Stomach smooth muscle (tissue), 2 donors: ENCODE measurements at regions not wholly inside any gene's neighbourhood (a gene's known extent, or its start where the extent isn't known, plus 50 kb on each side); places are given as distances from the start of the nearest gene placed in this dataset.
A peak's percentile ranks its signal among the peaks of the same experiment; 100 is the strongest.
"Not testable (repeated sequence)": the region's sequence is repeated elsewhere in the genome, so short reads cannot be mapped to it uniquely, and the experiment has no call there.

ENCODE experiments used
- H3K27ac ChIP-seq: one replicate; pipeline ENCODE4 v1.7.0; 2013; ENCODE audit warnings: mild to moderate bottlenecking, low read length, inconsistent platforms
- H3K27me3 ChIP-seq, 2 donors: one replicate each; pipeline ENCODE4 v1.7.0; 2013; ENCODE audit warnings: low read length in 2 of 2; ENCODE audit not compliant: insufficient read depth in 2 of 2, control insufficient read depth in 1 of 2
- H3K36me3 ChIP-seq, 2 donors: one replicate each; pipeline ENCODE4 v1.7.0; 2013; ENCODE audit warnings: low read length in 2 of 2; ENCODE audit not compliant: control insufficient read depth in 2 of 2, insufficient read depth in 2 of 2
- H3K4me1 ChIP-seq: one replicate; pipeline ENCODE4 v1.7.0; 2013; ENCODE audit warnings: low read length; ENCODE audit not compliant: control insufficient read depth, insufficient read depth
- H3K4me3 ChIP-seq, 2 donors: one replicate each; pipeline ENCODE4 v1.7.0; 2013; ENCODE audit warnings: low read length in 2 of 2
- H3K9ac ChIP-seq, 2 donors: one replicate each; pipeline ENCODE4 v1.7.0; 2013; ENCODE audit warnings: low read length in 2 of 2, mild to moderate bottlenecking in 1 of 2
- H3K9me3 ChIP-seq, 2 donors: one replicate each; pipeline ENCODE4 v1.7.0; 2013; ENCODE audit warnings: low read length in 2 of 2; ENCODE audit not compliant: control insufficient read depth in 2 of 2
- donor health status: healthy.
- donor health status: Pancreatic carcinoma.

DNA sequence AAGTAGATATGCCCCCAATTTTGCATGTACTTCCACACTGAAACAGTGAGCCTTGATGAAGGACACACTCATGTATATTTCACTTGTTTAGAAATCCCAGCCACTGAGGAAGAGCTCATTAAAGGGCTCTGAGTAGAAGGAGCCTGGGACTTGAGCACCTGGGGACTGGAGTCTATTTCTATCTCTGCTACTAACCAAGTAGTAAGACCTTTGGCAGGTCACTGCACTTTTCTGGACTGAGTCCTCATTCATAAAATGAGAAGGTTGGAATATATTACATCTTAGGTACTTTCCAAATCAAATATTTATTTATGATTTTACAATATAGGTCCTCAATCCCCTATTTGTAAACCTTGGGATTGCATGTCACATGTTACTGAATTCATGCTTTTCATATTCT is 78.2 kb upstream of the C4orf54 start:
- Histone ChIP-seq H3K36me3 (no peaks in the 10 kb centered on the region), H3K4me1 (no peaks in the 10 kb centered on the region), H3K4me3 (no peak overlapping the region), H3K9me3 (no peaks in the 10 kb centered on the region), H3K27me3 (no peaks in the 10 kb centered on the region), H3K27ac (no peak overlapping the region), H3K9ac (no peak overlapping the region)

DNA sequence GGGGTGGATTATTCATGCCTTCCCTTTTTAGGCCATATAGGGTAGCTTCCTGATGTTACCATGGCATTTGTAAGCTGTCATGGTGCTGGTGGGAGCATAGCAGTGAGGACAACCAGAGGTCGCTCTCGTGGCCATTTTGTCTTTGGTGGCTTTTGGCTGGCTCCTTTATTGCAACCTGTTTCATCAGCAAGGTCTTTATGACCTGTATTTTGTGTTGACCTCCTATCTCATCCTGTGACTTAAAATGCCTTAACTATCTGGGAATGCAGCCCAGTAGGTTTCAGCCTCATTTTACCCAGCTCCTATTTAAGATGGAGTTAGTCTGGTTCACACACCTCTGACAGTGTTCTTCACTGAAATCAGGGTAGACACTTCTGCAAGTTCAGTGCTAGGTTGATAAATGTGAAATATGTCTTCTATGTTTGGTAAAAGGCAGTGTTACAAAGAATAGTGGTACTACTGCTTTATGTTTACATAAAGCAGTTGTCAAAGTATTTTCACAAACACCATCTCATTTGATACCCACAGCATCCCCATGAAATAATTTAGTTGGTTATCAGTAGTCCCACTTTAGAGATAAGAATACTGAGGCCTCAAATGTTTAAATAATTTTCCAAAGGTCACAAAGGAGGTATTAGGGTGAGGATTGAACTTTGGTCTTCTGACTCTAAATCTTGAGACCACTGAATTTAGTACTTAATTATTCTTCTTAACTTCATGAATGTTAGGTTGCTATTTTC is 77.1 kb upstream of the C4orf54 start:
- Histone ChIP-seq H3K36me3 (no peaks in the 10 kb centered on the region), H3K27ac (no peak overlapping the region), H3K4me1 (no peaks in the 10 kb centered on the region), H3K4me3 (no peak overlapping the region), H3K9ac (no peak overlapping the region), H3K27me3 (no peaks in the 10 kb centered on the region), H3K9me3 (no peaks in the 10 kb centered on the region)

DNA sequence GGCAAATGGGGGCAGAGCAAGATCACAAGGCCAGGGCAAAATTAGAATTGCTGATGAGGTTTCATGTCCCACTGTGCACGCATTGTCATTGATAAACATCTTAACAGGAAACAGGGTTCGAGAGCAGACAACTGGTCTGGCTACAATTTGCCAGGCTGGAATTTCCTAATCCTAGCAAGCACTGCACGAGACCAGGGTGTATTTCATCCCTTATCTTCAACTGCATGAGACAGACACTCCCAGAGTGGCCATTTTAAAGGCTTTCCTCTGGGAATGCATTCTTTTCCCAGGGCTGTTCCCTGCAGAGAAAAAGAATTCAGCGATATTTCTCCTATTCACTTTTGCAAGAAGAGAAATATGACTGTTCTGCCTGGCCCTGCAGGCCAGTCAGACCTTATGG is 75.8 kb upstream of the C4orf54 start:
- H3K27me3 ChIP-seq, H3K4me3 ChIP-seq, H3K27ac ChIP-seq, H3K9ac ChIP-seq, H3K4me1 ChIP-seq, H3K36me3 ChIP-seq, H3K9me3 ChIP-seq: not testable (repeated sequence)

DNA sequence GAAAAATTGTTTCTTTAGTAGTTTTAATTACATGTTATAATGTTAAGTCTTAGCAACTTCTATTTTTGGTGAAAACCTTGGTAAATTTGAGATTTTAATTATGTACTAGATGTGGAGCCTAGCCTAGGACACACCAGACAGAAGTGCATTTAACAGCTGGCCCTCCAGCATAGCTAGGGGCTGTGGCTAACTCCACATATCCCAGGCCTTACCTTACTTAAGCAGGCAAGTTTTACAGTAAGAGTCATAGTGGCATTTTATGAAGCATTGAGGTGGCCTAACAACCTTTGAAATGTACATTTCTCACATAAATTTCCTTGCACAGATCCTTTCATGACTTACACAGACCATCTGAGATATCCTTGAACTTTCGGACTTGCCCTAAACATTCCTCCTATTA is 71.6 kb upstream of the C4orf54 start:
- Histone ChIP-seq H3K4me1 (no peaks in the 10 kb centered on the region), H3K4me3 (no peak overlapping the region), H3K9me3 (no peaks in the 10 kb centered on the region), H3K27ac (no peak overlapping the region), H3K36me3 (no peaks in the 10 kb centered on the region), H3K9ac (no peak overlapping the region), H3K27me3 (no peaks in the 10 kb centered on the region)

DNA sequence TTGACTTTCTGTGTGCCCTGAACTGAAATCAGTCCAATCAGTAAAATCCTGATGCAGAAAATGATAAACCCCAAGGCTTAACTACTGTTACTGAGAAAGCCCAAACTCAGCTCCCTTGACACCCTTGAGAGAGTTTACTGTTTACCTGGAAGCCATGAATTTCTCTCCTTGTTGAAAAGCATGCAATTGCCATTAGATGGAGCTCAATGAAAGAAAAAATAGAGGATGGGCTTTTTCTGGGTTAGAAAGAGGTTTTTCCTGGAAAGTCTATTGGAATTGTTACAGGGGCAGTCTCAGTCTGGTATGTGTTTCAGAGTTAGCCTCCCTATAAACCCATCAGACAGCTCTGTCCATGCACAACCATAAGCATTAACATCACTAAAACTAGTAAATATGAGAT is 66.4 kb upstream of the C4orf54 start:
- Histone ChIP-seq H3K36me3 (no peaks in the 10 kb centered on the region), H3K4me1 (peaks cover 10% of the 10 kb centered on the region), H3K9ac (no peak overlapping the region), H3K4me3 (no peak overlapping the region), H3K27ac (peak overlapping the region; percentile 49), H3K27me3 (no peaks in the 10 kb centered on the region), H3K9me3 (no peaks in the 10 kb centered on the region)

DNA sequence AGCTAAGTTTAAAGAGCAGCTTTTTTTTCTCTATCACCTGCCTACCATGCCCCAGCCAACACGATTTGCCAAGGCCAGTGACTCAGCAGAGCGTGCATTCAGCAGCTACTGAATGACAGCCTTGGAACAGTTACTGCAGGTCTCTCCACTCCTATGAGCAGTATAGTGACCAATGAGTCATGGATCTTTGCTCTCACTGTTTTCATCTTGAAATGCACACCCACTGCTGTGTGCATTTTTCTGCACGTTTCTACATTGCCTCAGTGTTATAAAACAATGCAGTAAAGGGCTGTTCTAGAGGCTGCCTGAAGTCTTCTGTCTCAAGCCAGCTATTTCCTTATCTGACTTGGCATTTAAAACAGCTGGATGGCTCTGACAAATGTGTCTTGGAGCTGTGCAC is 66.0 kb upstream of the C4orf54 start:
- Histone ChIP-seq H3K27ac (peak overlapping the region; percentile 49), H3K27me3 (no peaks in the 10 kb centered on the region), H3K9ac (no peak overlapping the region), H3K36me3 (no peaks in the 10 kb centered on the region), H3K4me1 (peaks cover 10% of the 10 kb centered on the region), H3K9me3 (no peaks in the 10 kb centered on the region), H3K4me3 (no peak overlapping the region)

DNA sequence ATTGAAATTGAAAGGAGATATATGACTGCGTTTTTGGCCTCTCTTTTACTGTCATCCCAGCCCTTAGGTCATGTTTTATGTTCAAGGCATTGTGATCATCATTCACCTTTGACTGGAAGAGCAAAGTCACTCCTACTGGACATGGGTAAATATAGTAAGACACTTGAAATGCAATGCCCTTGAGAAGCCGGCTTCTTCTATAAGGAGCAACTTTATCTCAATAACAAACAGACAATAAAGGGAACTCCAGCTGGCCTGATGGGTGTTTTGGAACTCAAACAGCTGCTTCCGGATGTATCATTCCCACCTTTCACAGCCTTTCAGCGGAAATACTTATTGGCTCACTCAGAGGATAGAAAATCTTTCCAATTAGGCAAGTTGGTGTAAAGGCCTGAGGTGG is 65.1 kb upstream of the C4orf54 start:
- Histone ChIP-seq H3K27me3 (no peaks in the 10 kb centered on the region), H3K9ac (no peak overlapping the region), H3K27ac (peak overlapping the region; percentile 73)

DNA sequence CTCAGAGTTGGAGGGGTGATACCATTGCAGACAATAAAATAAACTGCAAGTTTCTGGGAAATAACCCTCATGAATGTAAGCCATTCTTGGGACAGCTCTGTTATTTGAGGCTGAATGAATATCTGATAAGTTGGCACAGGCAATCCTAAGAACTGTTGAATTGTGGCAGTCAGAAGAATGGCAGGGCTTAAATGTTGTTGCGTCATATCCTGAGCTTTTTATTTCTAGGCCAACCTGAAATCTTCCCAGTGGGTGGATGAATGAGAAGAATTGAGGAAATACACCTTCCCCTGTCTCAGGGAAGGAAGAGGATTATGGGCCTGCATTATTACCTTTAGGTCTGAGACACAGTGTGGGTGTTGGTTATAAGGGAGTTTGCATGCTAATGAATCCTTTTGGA is 64.4 kb upstream of the C4orf54 start:
- Histone ChIP-seq H3K4me1 (peaks cover 10% of the 10 kb centered on the region), H3K4me3 (no peak overlapping the region), H3K9ac (no peak overlapping the region), H3K9me3 (no peaks in the 10 kb centered on the region), H3K36me3 (no peaks in the 10 kb centered on the region), H3K27ac (peak overlapping the region; percentile 73), H3K27me3 (no peaks in the 10 kb centered on the region)

More for the DNA sequence above, 65.1 kb upstream of the C4orf54 start:
- Histone ChIP-seq H3K4me1 (peaks cover 10% of the 10 kb centered on the region), H3K4me3 (no peak overlapping the region), H3K36me3 (no peaks in the 10 kb centered on the region), H3K9me3 (no peaks in the 10 kb centered on the region)

DNA sequence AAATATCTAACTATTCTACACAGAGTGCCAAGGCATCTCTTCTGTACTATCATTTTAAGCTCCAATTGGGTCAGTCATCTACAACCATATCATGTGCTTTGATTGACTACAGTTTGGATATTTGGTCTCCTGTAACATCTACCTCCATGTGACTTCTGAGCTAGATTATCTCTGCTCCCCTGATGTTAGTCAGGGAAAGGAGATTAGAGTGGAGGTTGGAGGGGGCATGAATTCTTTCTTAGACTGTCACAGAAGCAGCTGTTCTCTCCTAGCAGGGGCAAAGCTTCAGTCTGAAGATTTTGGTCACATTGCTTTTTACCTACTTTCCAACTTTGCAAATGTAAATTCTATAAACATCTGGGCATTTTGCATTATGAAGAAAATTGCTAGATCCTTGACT is 62.6 kb upstream of the C4orf54 start:
- no peaks in the 10 kb centered on the region for H3K27me3 ChIP-seq
- H3K27ac ChIP-seq, result no peak overlapping the region
- no peaks in the 10 kb centered on the region for H3K36me3 ChIP-seq
- H3K9me3 ChIP-seq, result no peaks in the 10 kb centered on the region
- no peak overlapping the region for H3K9ac ChIP-seq
- no peak overlapping the region for H3K4me3 ChIP-seq
- peaks cover 10% of the 10 kb centered on the region for H3K4me1 ChIP-seq

DNA sequence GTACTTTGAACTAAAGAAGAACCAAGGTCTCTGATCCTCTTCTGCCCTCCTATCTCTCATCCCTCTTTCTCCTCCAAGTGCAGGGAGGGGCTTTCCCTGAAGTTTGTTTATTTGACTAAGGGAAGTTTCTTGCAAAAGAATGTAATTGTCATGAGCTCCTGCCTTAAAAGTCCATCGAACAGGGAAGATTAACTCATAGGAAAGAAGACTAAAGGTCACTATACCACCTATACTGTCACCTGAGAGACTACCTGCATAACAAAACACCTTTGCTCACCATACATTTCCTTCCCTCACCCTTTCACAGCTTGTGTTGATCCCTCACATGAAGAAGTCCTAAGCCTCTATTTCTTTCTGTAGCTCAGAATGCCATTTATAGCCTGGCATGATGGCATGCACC is 59.4 kb upstream of the C4orf54 start:
- no peaks in the 10 kb centered on the region for H3K4me1 ChIP-seq
- no peaks in the 10 kb centered on the region for H3K27me3 ChIP-seq
- no peak overlapping the region for H3K4me3 ChIP-seq
- H3K9ac ChIP-seq, result no peak overlapping the region
- no peaks in the 10 kb centered on the region for H3K36me3 ChIP-seq
- H3K9me3 ChIP-seq, result no peaks in the 10 kb centered on the region
- no peak overlapping the region for H3K27ac ChIP-seq

DNA sequence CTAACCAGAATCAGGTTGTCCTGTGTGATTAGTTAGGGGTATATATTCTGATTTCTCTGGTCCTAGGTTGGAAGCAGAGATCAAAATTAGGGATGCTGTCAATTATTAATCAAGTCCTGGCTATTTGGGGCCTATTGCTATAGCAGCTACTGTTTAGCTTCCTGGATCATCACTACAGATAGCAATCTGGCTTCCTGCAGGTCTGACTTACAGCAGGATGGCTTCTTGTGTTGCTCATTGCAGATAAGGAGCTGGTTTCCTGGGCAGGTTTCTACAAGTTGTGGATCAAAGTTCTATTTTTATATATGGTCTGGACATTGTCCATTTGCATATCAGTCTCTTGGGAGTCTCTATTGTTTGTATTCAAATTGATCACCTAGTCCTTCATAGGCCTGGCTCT is 57.7 kb upstream of the C4orf54 start:
- H3K27me3 ChIP-seq, result no peaks in the 10 kb centered on the region
- no peak overlapping the region for H3K9ac ChIP-seq
- H3K4me3 ChIP-seq, result no peak overlapping the region
- H3K27ac ChIP-seq, result no peak overlapping the region
- no peaks in the 10 kb centered on the region for H3K36me3 ChIP-seq
- H3K4me1 ChIP-seq, result no peaks in the 10 kb centered on the region
- no peaks in the 10 kb centered on the region for H3K9me3 ChIP-seq
